Vagina (tissue), 2 donors: ENCODE measurements at regions not wholly inside any gene's neighbourhood (a gene's known extent, or its start where the extent isn't known, plus 50 kb on each side); places are given as distances from the start of the nearest gene placed in this dataset.

Experiments used
- DNase-seq, 2 donors: peaks; one replicate each; pipeline ENCODE4 v3.0.0-alpha.2; 2017; ENCODE audit errors: extremely low spot score in 2 of 2
- H3K27ac ChIP-seq: fragments of 200-600 bp; sonication (generic); one replicate; pipeline ENCODE4 v1.5.1; 2019
- H3K27me3 ChIP-seq: fragments of 200-600 bp; sonication (generic); one replicate; pipeline ENCODE4 v1.5.1; 2019
- H3K36me3 ChIP-seq, 2 donors: fragments of 200-600 bp; sonication (generic); one replicate each; pipeline ENCODE4 v1.5.1; 2017 to 2019
- H3K4me1 ChIP-seq: fragments of 200-600 bp; sonication (generic); one replicate; pipeline ENCODE4 v1.5.1; 2019
- H3K4me3 ChIP-seq, 2 donors: fragments of 200-600 bp; sonication (generic); 1 replicate in 1 of 2; 2 replicates in 1 of 2; pipeline ENCODE4 v1.5.1; 2016 to 2019
- H3K9me3 ChIP-seq: fragments of 200-600 bp; sonication (generic); one replicate; pipeline ENCODE4 v1.5.1; 2019
- POLR2A ChIP-seq, 2 donors: fragments of 450-650 bp; IDR thresholded peaks; one replicate each; pipeline ENCODE4 v1.6.1; 2017; ENCODE audit warnings: antibody characterized with exemption in 2 of 2, mild to moderate bottlenecking in 2 of 2, moderate library complexity in 2 of 2
- POLR2AphosphoS5 ChIP-seq, 2 donors: sonication (generic); formaldehyde crosslinking; IDR thresholded peaks; one replicate each; pipeline ENCODE4 v1.9.0; 2017; ENCODE audit warnings: antibody characterized with exemption in 2 of 2, mild to moderate bottlenecking in 2 of 2, low read depth in 1 of 2; ENCODE audit not compliant: insufficient read depth in 1 of 2
- intact Hi-C: fragments of 100-400 bp; cut with DNase I; formaldehyde crosslinking; loops from one replicate; pipeline ENCODE4 v1.15.1; 2023
- TF ChIP-seq, protein P1 (sequence below), 3 experiments: fragments of 450-650 bp in 2 of 3; fragments of 200-600 bp in 1 of 3; sonication (generic) in 1 of 3; IDR thresholded peaks; one replicate each; pipeline ENCODE4 v1.5.1; 2017 to 2019; ENCODE audit warnings: antibody characterized with exemption in 3 of 3, mild to moderate bottlenecking in 2 of 3, moderate library complexity in 2 of 3

DNA sequence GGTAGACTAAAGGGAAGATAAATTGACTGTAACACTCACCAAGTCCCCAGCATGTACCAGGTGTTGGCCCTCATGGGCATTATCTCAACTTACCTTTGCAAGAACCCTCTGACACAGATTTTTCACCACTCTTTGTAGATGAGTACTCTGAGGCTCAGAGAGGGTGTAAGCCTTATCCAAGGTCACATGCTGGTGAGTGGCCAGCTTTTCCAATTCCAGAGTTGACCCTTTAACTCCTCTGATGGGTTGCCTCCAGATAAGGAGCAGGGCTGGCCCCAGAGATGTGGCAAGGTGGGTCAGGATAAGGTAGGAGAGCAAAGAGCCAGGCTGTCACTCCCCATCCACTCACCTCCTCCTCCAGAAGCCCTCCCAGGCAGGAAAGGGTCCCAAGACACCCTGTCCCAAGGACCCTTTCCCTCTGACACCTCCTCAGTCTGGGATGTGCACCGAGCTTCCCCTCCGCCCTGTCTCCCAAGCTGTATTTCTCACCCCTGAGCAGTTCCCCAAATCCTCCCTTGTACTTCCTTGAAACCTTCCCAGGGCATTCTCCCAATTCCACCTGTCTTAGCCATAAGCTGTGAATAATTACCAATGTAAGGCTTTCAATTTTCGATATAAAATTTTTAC is 165.9 kb downstream of the ZFP36L2 start:
- Histone ChIP-seq H3K4me3 (no peak overlapping the region), H3K27me3 (no peaks in the 10 kb centered on the region), H3K4me1 (peaks cover 18% of the 10 kb centered on the region), H3K9me3 (no peaks in the 10 kb centered on the region), H3K36me3 (no peaks in the 10 kb centered on the region), H3K27ac (no peak overlapping the region)
- DNase-seq = no peak
- intact Hi-C loops = no loop called here
- TF ChIP-seq POLR2AphosphoS5 (IDR thresholded peaks at IDR 0.05; ENCODE audit: insufficient read depth in 1 of 2, low read depth in 1 of 2) = no peak
- TF ChIP-seq, protein P1, sequence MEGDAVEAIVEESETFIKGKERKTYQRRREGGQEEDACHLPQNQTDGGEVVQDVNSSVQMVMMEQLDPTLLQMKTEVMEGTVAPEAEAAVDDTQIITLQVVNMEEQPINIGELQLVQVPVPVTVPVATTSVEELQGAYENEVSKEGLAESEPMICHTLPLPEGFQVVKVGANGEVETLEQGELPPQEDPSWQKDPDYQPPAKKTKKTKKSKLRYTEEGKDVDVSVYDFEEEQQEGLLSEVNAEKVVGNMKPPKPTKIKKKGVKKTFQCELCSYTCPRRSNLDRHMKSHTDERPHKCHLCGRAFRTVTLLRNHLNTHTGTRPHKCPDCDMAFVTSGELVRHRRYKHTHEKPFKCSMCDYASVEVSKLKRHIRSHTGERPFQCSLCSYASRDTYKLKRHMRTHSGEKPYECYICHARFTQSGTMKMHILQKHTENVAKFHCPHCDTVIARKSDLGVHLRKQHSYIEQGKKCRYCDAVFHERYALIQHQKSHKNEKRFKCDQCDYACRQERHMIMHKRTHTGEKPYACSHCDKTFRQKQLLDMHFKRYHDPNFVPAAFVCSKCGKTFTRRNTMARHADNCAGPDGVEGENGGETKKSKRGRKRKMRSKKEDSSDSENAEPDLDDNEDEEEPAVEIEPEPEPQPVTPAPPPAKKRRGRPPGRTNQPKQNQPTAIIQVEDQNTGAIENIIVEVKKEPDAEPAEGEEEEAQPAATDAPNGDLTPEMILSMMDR (IDR thresholded peaks at IDR 0.05) = no peak
- TF ChIP-seq POLR2A (IDR thresholded peaks at IDR 0.05) = no peak

DNA sequence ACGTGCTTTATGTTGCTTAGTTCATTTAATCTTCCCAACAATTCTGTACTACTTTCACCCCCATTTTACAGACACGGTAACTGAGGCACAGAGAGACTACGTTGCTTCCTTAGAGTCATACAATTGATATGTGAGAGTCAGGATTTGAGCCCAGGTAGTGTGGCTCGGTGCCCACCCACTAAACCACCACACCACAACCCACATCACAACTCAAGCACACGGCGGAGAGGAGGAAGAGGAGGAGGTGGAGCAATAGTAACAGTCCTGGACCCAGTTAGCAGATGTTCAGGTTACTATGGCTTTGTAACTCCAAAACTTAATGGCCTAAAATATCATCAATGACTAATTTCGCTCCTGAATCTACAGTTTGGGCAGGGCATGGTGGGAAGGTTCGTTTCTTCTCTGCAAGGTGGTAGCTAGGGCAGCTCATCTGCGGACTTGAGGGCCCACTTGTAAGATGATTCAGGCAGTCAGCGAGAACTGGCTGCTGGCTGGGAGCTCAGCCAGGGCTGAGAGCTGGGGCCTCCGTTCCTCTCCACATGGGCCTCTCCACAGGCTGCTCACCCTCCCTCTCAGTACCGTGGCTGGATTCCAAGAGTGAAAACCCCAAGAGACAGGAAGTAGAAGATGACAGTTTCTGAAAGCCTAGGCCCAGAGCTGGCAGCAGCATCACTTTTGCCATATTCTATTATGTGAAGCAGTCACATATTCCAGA is 167.1 kb downstream of the ZFP36L2 start:
- Histone ChIP-seq H3K4me3 (no peak overlapping the region), H3K36me3 (no peaks in the 10 kb centered on the region), H3K4me1 (peaks cover 18% of the 10 kb centered on the region), H3K27me3 (no peaks in the 10 kb centered on the region), H3K9me3 (no peaks in the 10 kb centered on the region), H3K27ac (peak overlapping the region; percentile 1)
- DNase-seq = no peak
- intact Hi-C loops = no loop called here
- TF ChIP-seq POLR2AphosphoS5 (IDR thresholded peaks at IDR 0.05; ENCODE audit: insufficient read depth in 1 of 2, low read depth in 1 of 2) = no peak
- TF ChIP-seq POLR2A (IDR thresholded peaks at IDR 0.05) = no peak
- TF ChIP-seq, protein P1 (IDR thresholded peaks at IDR 0.05) = no peak

DNA sequence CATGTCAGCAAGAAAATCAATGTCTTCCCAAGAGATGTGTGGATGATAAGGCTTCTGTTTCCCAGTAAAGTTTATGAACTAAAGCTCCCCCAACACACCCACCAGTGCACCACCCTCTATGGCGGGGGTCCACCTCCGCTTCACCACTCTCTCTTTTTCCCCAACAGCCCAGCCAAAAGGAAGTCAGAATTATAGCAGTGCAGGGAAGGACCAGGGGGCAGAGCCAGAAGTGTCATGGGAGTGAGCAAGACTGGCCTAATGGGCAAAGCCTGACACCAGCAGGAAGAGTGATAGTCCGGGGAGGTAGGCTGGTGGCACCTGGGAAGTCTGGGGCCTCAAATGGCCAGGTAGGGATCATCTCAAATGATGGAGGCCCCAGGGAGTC is 167.7 kb downstream of the ZFP36L2 start:
- no peak overlapping the region for H3K27ac ChIP-seq
- intact Hi-C loops = no loop called here

GRCh38 chr2:43057742-43058725 is 168.4 kb downstream of the ZFP36L2 start:
- DNase-seq = no peak
- no peak overlapping the region for H3K27ac ChIP-seq
- TF ChIP-seq, protein P1 (IDR thresholded peaks at IDR 0.05) = no peak
- TF ChIP-seq POLR2A (IDR thresholded peaks at IDR 0.05) = no peak
- TF ChIP-seq POLR2AphosphoS5 (IDR thresholded peaks at IDR 0.05; ENCODE audit: insufficient read depth in 1 of 2, low read depth in 1 of 2) = no peak
- no peaks in the 10 kb centered on the region for H3K36me3 ChIP-seq
- intact Hi-C loops = no loop called here
- no peaks in the 10 kb centered on the region for H3K9me3 ChIP-seq
- no peak overlapping the region for H3K4me3 ChIP-seq
- H3K27me3 ChIP-seq = no peaks in the 10 kb centered on the region
- H3K4me1 ChIP-seq = peaks cover 18% of the 10 kb centered on the region

More for the DNA sequence above, 167.7 kb downstream of the ZFP36L2 start:
- TF ChIP-seq, protein P1 (IDR thresholded peaks at IDR 0.05) = no peak
- TF ChIP-seq POLR2A (IDR thresholded peaks at IDR 0.05) = no peak
- no peak for TF ChIP-seq POLR2AphosphoS5 (IDR thresholded peaks at IDR 0.05; ENCODE audit: insufficient read depth in 1 of 2, low read depth in 1 of 2)
- no peaks in the 10 kb centered on the region for H3K9me3 ChIP-seq
- no peaks in the 10 kb centered on the region for H3K36me3 ChIP-seq
- no peak for DNase-seq
- H3K4me3 ChIP-seq = no peak overlapping the region
- H3K27me3 ChIP-seq = no peaks in the 10 kb centered on the region
- peaks cover 18% of the 10 kb centered on the region for H3K4me1 ChIP-seq
